Mesenchymal stem cell (in vitro differentiated cells and primary cell): ENCODE measurements at regions not wholly inside any gene's neighbourhood (a gene's known extent, or its start where the extent isn't known, plus 50 kb on each side); places are given as distances from the start of the nearest gene placed in this dataset.

Source experiments
- DNase-seq: peaks from one replicate; pipeline ENCODE4 v3.0.0-alpha.2; 2013
- H2AFZ ChIP-seq: one replicate; pipeline ENCODE4 v1.6.1; 2013; ENCODE audit warnings: low read depth, mild to moderate bottlenecking, control low read depth, inconsistent platforms, low read length, moderate library complexity
- H2AK5ac ChIP-seq: 2 replicates; pipeline ENCODE4 v1.6.1; 2013; ENCODE audit warnings: low read length, moderate library complexity, mild to moderate bottlenecking, inconsistent platforms; ENCODE audit not compliant: severe bottlenecking
- H2BK120ac ChIP-seq: one replicate; pipeline ENCODE4 v1.6.1; 2013; ENCODE audit warnings: low read depth, mild to moderate bottlenecking, inconsistent platforms, low read length, moderate library complexity
- H2BK12ac ChIP-seq, 2 experiments: one replicate each; pipeline ENCODE4 v1.6.1; 2013; ENCODE audit warnings: inconsistent platforms in 2 of 2, low read length in 2 of 2, mild to moderate bottlenecking in 2 of 2, moderate library complexity in 2 of 2, control low read depth in 1 of 2
- H2BK15ac ChIP-seq: one replicate; pipeline ENCODE4 v1.6.1; 2013; ENCODE audit warnings: mild to moderate bottlenecking, low read depth, inconsistent platforms; ENCODE audit not compliant: poor library complexity, severe bottlenecking
- H2BK5ac ChIP-seq: 2 replicates; pipeline ENCODE4 v1.6.1; 2013; ENCODE audit warnings: low read depth, mild to moderate bottlenecking, low read length, control low read depth, inconsistent platforms; ENCODE audit not compliant: poor library complexity, severe bottlenecking
- H3K14ac ChIP-seq, 2 experiments: one replicate each; pipeline ENCODE4 v1.6.1; 2013; ENCODE audit warnings: inconsistent platforms in 2 of 2, low read length in 2 of 2, control low read depth in 1 of 2, mild to moderate bottlenecking in 1 of 2, moderate library complexity in 1 of 2
- H3K18ac ChIP-seq, 2 experiments: one replicate each; pipeline ENCODE4 v1.6.1; 2013; ENCODE audit warnings: inconsistent platforms in 2 of 2, low read length in 2 of 2, control low read depth in 1 of 2, low read depth in 1 of 2, mild to moderate bottlenecking in 1 of 2
- H3K23ac ChIP-seq, 2 experiments: one replicate each; pipeline ENCODE4 v1.6.1; 2013; ENCODE audit warnings: inconsistent platforms in 2 of 2, low read length in 2 of 2, mild to moderate bottlenecking in 2 of 2, moderate library complexity in 2 of 2, control low read depth in 1 of 2
- H3K27ac ChIP-seq: 2 replicates; pipeline ENCODE4 v1.5.1; 2013; ENCODE audit warnings: mild to moderate bottlenecking, moderate library complexity, low read length, control low read depth, inconsistent platforms; ENCODE audit not compliant: poor library complexity, severe bottlenecking
- H3K27me3 ChIP-seq, 2 experiments: 2 replicates each; pipeline versions ENCODE4 v1.6.1 to v1.7.0; 2013; ENCODE audit warnings: low read length in 2 of 2, mild to moderate bottlenecking in 2 of 2, moderate library complexity in 2 of 2, control low read depth in 1 of 2, inconsistent platforms in 1 of 2; ENCODE audit not compliant: control insufficient read depth in 1 of 2, insufficient read depth in 1 of 2
- H3K36me3 ChIP-seq, 2 experiments: 2 replicates each; pipeline versions ENCODE4 v1.6.1 to v1.7.0; 2013; ENCODE audit warnings: low read length in 2 of 2, control low read depth in 1 of 2, inconsistent platforms in 1 of 2, low read depth in 1 of 2, mild to moderate bottlenecking in 1 of 2; ENCODE audit not compliant: insufficient read depth in 2 of 2, control insufficient read depth in 1 of 2
- H3K4ac ChIP-seq, 2 experiments: one replicate each; pipeline ENCODE4 v1.6.1; 2013; ENCODE audit warnings: inconsistent platforms in 2 of 2, low read length in 2 of 2, mild to moderate bottlenecking in 2 of 2, moderate library complexity in 2 of 2, control low read depth in 1 of 2, low read depth in 1 of 2
- H3K4me1 ChIP-seq: 2 replicates; pipeline ENCODE4 v1.6.1; 2013; ENCODE audit warnings: low read depth, low read length, control low read depth; ENCODE audit not compliant: control insufficient read depth, insufficient read depth
- H3K4me2 ChIP-seq: 2 replicates; pipeline ENCODE4 v1.6.1; 2013; ENCODE audit warnings: low read length, mild to moderate bottlenecking, inconsistent platforms; ENCODE audit not compliant: poor library complexity, severe bottlenecking
- H3K4me3 ChIP-seq, 2 experiments: 2 replicates each; pipeline versions ENCODE4 v1.5.1 to v1.7.0; 2013; ENCODE audit warnings: low read length in 2 of 2, mild to moderate bottlenecking in 2 of 2, control low read depth in 1 of 2, low read depth in 1 of 2; ENCODE audit not compliant: insufficient read depth in 1 of 2
- H3K79me1 ChIP-seq: replicated peaks from 2 replicates; pipeline ENCODE4 v1.6.1; 2013; ENCODE audit warnings: mild to moderate bottlenecking, control low read depth, low read length, inconsistent platforms; ENCODE audit not compliant: poor library complexity, severe bottlenecking
- H3K9ac ChIP-seq: 2 replicates; pipeline ENCODE4 v1.7.0; 2013; ENCODE audit warnings: mild to moderate bottlenecking, low read length, moderate library complexity
- H3K9me3 ChIP-seq: 2 replicates; pipeline ENCODE4 v1.7.0; 2013; ENCODE audit warnings: mild to moderate bottlenecking, low read length; ENCODE audit not compliant: control insufficient read depth
- H4K8ac ChIP-seq: one replicate; pipeline ENCODE4 v1.6.1; 2013; ENCODE audit warnings: inconsistent platforms, mild to moderate bottlenecking, low read length, moderate library complexity
- H4K91ac ChIP-seq: one replicate; pipeline ENCODE4 v1.6.1; 2013; ENCODE audit warnings: mild to moderate bottlenecking, low read length, inconsistent platforms
- WGBS: methylation state at CpG from one replicate; pipeline ENCODE4 v1.1.7; 2013; ENCODE audit warnings: mixed read lengths; 5-methylcytosine and 5-hydroxymethylcytosine counted together

- no peak overlapping the region for H3K4me2 ChIP-seq
- 84% methylated on average over 5 of the region's 5 CpGs for WGBS
- no peak overlapping the region for H2BK120ac ChIP-seq
- H3K27ac ChIP-seq = no peak overlapping the region
- H3K27me3 ChIP-seq = no peaks in the 10 kb centered on the region
- no peak overlapping the region for H3K4ac ChIP-seq
- no peak overlapping the region for H2AFZ ChIP-seq
- no peak overlapping the region for H2BK12ac ChIP-seq
- no peak overlapping the region for H3K14ac ChIP-seq
- H3K4me1 ChIP-seq = no peaks in the 10 kb centered on the region
- no peaks in the 10 kb centered on the region for H3K9me3 ChIP-seq
- no peak overlapping the region for H2AK5ac ChIP-seq
- DNase-seq = no peak
- H3K36me3 ChIP-seq = no peaks in the 10 kb centered on the region
- no peak overlapping the region for H2BK15ac ChIP-seq
- H2BK5ac ChIP-seq = no peak overlapping the region
- no peak overlapping the region for H3K4me3 ChIP-seq
- H3K18ac ChIP-seq = no peak overlapping the region
- H3K79me1 ChIP-seq = no peaks in the 10 kb centered on the region
- H3K9ac ChIP-seq = no peak overlapping the region
- H4K8ac ChIP-seq = no peak overlapping the region
- H4K91ac ChIP-seq = no peak overlapping the region
- no peak overlapping the region for H3K23ac ChIP-seq
These were observed 52.6 kb upstream of the OLFM4 start for GRCh38 chr13:52975969-52976368.

DNA sequence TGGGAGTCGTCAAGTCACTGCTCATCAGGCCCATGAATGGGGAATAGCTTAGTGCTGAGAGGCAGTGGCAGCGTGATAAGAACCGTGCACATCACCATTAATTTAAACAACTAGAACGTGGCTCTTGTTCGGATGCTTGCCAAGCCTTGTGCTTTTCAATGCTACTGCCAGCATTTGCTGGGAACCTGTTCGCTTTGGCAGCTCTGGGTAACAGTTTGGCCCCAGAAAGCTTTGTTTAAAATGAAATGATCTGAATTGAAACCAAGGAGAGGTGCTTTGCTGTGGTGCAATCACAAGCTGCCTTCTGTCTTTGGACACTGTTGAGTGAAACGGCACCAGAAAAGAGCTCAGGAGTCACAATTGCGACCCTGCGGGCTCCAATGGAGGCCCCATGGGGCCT, 53.5 kb upstream of the OLFM4 start:
- no peak overlapping the region for H4K91ac ChIP-seq
- H3K4me2 ChIP-seq = no peak overlapping the region
- H3K4me1 ChIP-seq = no peaks in the 10 kb centered on the region
- H3K14ac ChIP-seq = no peak overlapping the region
- H2BK15ac ChIP-seq = no peak overlapping the region
- no peak overlapping the region for H3K4ac ChIP-seq
- no peaks in the 10 kb centered on the region for H3K27me3 ChIP-seq
- H3K36me3 ChIP-seq = no peaks in the 10 kb centered on the region
- H3K18ac ChIP-seq = no peak overlapping the region
- H2BK5ac ChIP-seq = no peak overlapping the region
- no peak overlapping the region for H2BK120ac ChIP-seq
- no peak overlapping the region for H4K8ac ChIP-seq
- H3K9ac ChIP-seq = no peak overlapping the region
- no peak overlapping the region for H2BK12ac ChIP-seq
- H3K27ac ChIP-seq = no peak overlapping the region
- no peak overlapping the region for H3K23ac ChIP-seq
- no peaks in the 10 kb centered on the region for H3K9me3 ChIP-seq
- H2AFZ ChIP-seq = no peak overlapping the region
- 75% methylated on average over 9 of the region's 9 CpGs for WGBS
- DNase-seq = no peak
- H3K79me1 ChIP-seq = no peaks in the 10 kb centered on the region
- no peak overlapping the region for H2AK5ac ChIP-seq
- H3K4me3 ChIP-seq = no peak overlapping the region

DNA sequence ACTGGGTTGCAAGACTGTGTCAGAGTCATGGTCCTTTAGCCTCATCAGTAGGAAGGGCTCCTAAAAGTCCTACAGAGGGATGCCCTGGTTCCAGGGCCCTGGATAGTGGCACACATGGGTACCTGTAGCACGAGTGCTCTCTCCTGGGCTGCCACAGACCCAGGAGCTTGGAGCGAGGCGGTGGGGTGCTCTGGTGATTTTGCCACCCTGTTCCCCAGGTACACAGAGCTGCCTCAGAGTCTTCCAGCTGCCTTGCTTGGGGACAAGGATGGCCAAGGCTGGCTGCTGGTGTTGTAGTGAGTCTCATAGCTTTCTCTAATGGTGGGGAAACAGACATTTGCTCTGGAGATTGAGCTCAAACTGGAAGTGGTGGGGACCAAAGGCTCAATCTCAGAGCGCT, 53.9 kb upstream of the OLFM4 start:
- Histone ChIP-seq H3K23ac (no peak overlapping the region), H3K27ac (no peak overlapping the region), H3K4ac (no peak overlapping the region), H3K14ac (no peak overlapping the region), H4K8ac (no peak overlapping the region), H3K4me2 (no peak overlapping the region), H4K91ac (no peak overlapping the region), H3K4me3 (no peak overlapping the region), H2BK120ac (no peak overlapping the region), H2BK5ac (no peak overlapping the region), H3K79me1 (no peaks in the 10 kb centered on the region), H3K27me3 (no peaks in the 10 kb centered on the region), H3K9me3 (no peaks in the 10 kb centered on the region), H3K9ac (no peak overlapping the region), H3K4me1 (no peaks in the 10 kb centered on the region), H2AK5ac (no peak overlapping the region), H3K18ac (no peak overlapping the region), H3K36me3 (no peaks in the 10 kb centered on the region), H2AFZ (no peak overlapping the region), H2BK15ac (no peak overlapping the region), H2BK12ac (no peak overlapping the region)
- WGBS = 75% methylated on average over 4 of the region's 4 CpGs
- no peak for DNase-seq

DNA sequence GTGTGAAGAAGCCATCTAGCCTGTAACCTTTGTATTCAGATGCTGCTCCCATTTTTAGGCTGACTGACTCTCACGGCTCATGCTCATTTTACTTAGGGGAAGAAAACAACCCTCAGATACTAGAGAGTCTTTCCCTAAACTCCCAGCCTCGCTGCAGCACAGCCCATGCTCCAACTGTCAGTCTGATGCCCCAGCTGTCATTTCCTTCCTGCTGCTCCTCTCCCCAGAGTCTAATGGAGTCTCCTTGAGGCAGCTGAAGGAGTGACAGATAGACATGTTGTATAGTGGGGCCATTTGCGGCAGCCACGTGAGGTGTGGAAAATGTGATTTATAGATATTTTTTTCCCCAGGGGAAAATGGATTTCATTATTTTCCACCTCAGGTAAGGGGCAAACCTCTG, 59.2 kb upstream of the OLFM4 start:
- Histone ChIP-seq H2AK5ac (no peak overlapping the region), H2BK5ac (no peak overlapping the region), H2BK12ac (no peak overlapping the region), H3K9me3 (no peaks in the 10 kb centered on the region), H3K79me1 (no peaks in the 10 kb centered on the region), H2BK120ac (no peak overlapping the region), H3K23ac (no peak overlapping the region), H4K8ac (no peak overlapping the region), H3K4me2 (no peak overlapping the region), H2AFZ (no peak overlapping the region), H4K91ac (no peak overlapping the region), H2BK15ac (no peak overlapping the region), H3K4ac (no peak overlapping the region), H3K27ac (no peak overlapping the region), H3K4me1 (no peaks in the 10 kb centered on the region), H3K14ac (no peak overlapping the region), H3K27me3 (peaks cover 0 to 3% of the 10 kb centered on the region in 2 experiments), H3K4me3 (no peak overlapping the region), H3K9ac (no peak overlapping the region), H3K18ac (no peak overlapping the region), H3K36me3 (no peaks in the 10 kb centered on the region)
- DNase-seq = no peak
- WGBS = 63% methylated on average over 4 of the region's 4 CpGs
